HCT116 (cell line): ENCODE measurements at regions not wholly inside any gene's neighbourhood (a gene's known extent, or its start where the extent isn't known, plus 50 kb on each side); places are given as distances from the start of the nearest gene placed in this dataset.

ENCODE experiments used
- ATAC-seq: fragments of 200-7000 bp; cut with Tn5 transposase; 2 replicates; pipeline ENCODE4 v1.9.1; 2020; ENCODE audit warnings: mild to moderate bottlenecking, moderate library complexity
- BruUV-seq: library from RNA; stranded (reverse); fragments of 400-500 nt; replicated peaks from 2 replicates; lab custom pipeline; 2021; lab: Mats Ljungman, UMichigan
- CTCF ChIA-PET: fragments of 300-600 bp; sonication (Branson Sonifier 250); formaldehyde crosslinking; loops from one replicate; lab custom pipeline; 2021; ENCODE audit warnings: antibody characterized with exemption; lab: Charles Lee
- POLR2A ChIA-PET: fragments of 300-600, 350-600 bp; sonication (Branson Sonifier 250); formaldehyde crosslinking; loops from one replicate; lab custom pipeline; 2021; ENCODE audit warnings: antibody characterized with exemption; lab: Charles Lee
- RAD21 ChIA-PET, 2 experiments: fragments of 300-600 bp; sonication (Branson Sonifier 250); formaldehyde crosslinking; loops; one replicate each; lab custom pipeline; 2023; ENCODE audit warnings: low total read pairs in 2 of 2; ENCODE audit not compliant: uncharacterized antibody in 2 of 2, unreplicated experiment in 2 of 2, low non-redundant PET in 1 of 2; lab: Charles Lee
- DNase-seq: peaks from one replicate; pipeline ENCODE4 v3.0.0-alpha.2; 2010; ENCODE audit warnings: low read depth, low spot score
- H2AFZ ChIP-seq: fragments of 200-600 bp; shearing (Covaris generic), sonication (generic); 2 replicates; pipeline ENCODE4 v1.6.1; 2017; ENCODE audit warnings: low read depth, mixed run types, mixed read lengths, antibody characterized with exemption, low read length; ENCODE audit not compliant: poor library complexity, severe bottlenecking
- H3K27ac ChIP-seq: 2 replicates; pipeline ENCODE4 v1.5.1; 2012; ENCODE audit warnings: low read depth, low read length
- H3K27me3 ChIP-seq: fragments of 200-600 bp; sonication (generic); 2 replicates; pipeline ENCODE4 v1.6.1; 2016; ENCODE audit warnings: mixed run types, low read length, mixed read lengths; ENCODE audit not compliant: insufficient read depth
- H3K36me3 ChIP-seq, 2 experiments: fragments of 200-500 bp in 1 of 2; fragments of 200-600 bp in 1 of 2; sonication (Bioruptor generic) in 1 of 2; sonication (generic) in 1 of 2; 2 replicates each; pipeline versions ENCODE4 v1.5.1 to v1.6.1; 2014 to 2016; ENCODE audit warnings: low read length in 2 of 2, inconsistent platforms in 1 of 2, mixed read lengths in 1 of 2, mixed run types in 1 of 2; ENCODE audit not compliant: insufficient read depth in 2 of 2, control insufficient read depth in 1 of 2
- H3K4me1 ChIP-seq, 2 experiments: fragments of 200-600 bp in 1 of 2; sonication (generic) in 1 of 2; 2 replicates each; pipeline versions ENCODE4 v1.5.1 to v1.6.1; 2012 to 2017; ENCODE audit warnings: low read length in 2 of 2, inconsistent platforms in 1 of 2, mild to moderate bottlenecking in 1 of 2, mixed read lengths in 1 of 2, mixed run types in 1 of 2, moderate library complexity in 1 of 2; ENCODE audit not compliant: insufficient read depth in 2 of 2, control insufficient read depth in 1 of 2
- H3K4me2 ChIP-seq: fragments of 200-600 bp; sonication (generic); 2 replicates; pipeline ENCODE4 v1.6.1; 2017; ENCODE audit warnings: mixed run types, low read length, mixed read lengths
- H3K4me3 ChIP-seq, 2 experiments: fragments of 200-600 bp in 1 of 2; sonication (generic) in 1 of 2; replicated peaks in 1 of 2; 2 replicates each; pipeline ENCODE4 v1.5.1; 2011 to 2016; ENCODE audit warnings: low read length in 2 of 2, control low read depth in 1 of 2, low read depth in 1 of 2, mild to moderate bottlenecking in 1 of 2, mixed read lengths in 1 of 2, mixed run types in 1 of 2
- H3K79me2 ChIP-seq: fragments of 200-600 bp; sonication (generic); 2 replicates; pipeline ENCODE4 v1.6.1; 2017; ENCODE audit warnings: mild to moderate bottlenecking, mixed run types, low read length, moderate library complexity, mixed read lengths; ENCODE audit not compliant: insufficient read depth
- H3K9ac ChIP-seq: fragments of 200-600 bp; sonication (generic); 2 replicates; pipeline ENCODE4 v1.6.1; 2016; ENCODE audit warnings: low read length, mixed read lengths
- H3K9me2 ChIP-seq: fragments of 200-600 bp; sonication (generic), shearing (Covaris generic); 2 replicates; pipeline ENCODE4 v1.6.1; 2017; ENCODE audit warnings: mixed run types, mild to moderate bottlenecking, moderate library complexity; ENCODE audit not compliant: insufficient read depth
- H3K9me3 ChIP-seq, 2 experiments: fragments of 200-500 bp in 1 of 2; fragments of 200-600 bp in 1 of 2; sonication (Bioruptor generic) in 1 of 2; sonication (generic) in 1 of 2; 2 replicates each; pipeline ENCODE4 v1.6.1; 2014 to 2017; ENCODE audit warnings: low read length in 2 of 2, mixed read lengths in 2 of 2, inconsistent platforms in 1 of 2, low read depth in 1 of 2, mild to moderate bottlenecking in 1 of 2, mixed run types in 1 of 2, moderate library complexity in 1 of 2; ENCODE audit not compliant: control insufficient read depth in 1 of 2, insufficient read depth in 1 of 2
- H4K20me1 ChIP-seq: fragments of 200-600 bp; sonication (generic), shearing (Covaris generic); 2 replicates; pipeline ENCODE4 v1.6.1; 2017; ENCODE audit warnings: mixed run types, mild to moderate bottlenecking, moderate library complexity; ENCODE audit not compliant: insufficient read depth
- ATF3 ChIP-seq: IDR thresholded peaks from 2 replicates; pipeline ENCODE4 v1.6.1; 2012
- CBX3 ChIP-seq: IDR thresholded peaks from 2 replicates; pipeline ENCODE4 v1.6.1; 2012; ENCODE audit warnings: low read depth
- CTCF ChIP-seq, 3 experiments: fragments of 200-600 bp in 1 of 3; sonication (generic) in 1 of 3; IDR thresholded peaks in 2 of 3; conservative IDR thresholded peaks in 1 of 3; 2 replicates each; pipeline ENCODE4 v1.5.1; 2012 to 2017; ENCODE audit warnings: low read depth in 2 of 3, low read length in 2 of 3, antibody characterized with exemption in 1 of 3, borderline replicate concordance in 1 of 3, control low read depth in 1 of 3, mild to moderate bottlenecking in 1 of 3, mixed read lengths in 1 of 3, mixed run types in 1 of 3, moderate library complexity in 1 of 3; ENCODE audit not compliant: insufficient read depth in 1 of 3
- ELF1 ChIP-seq: IDR thresholded peaks from 2 replicates; pipeline ENCODE4 v1.6.1; 2012; ENCODE audit warnings: low read depth, borderline replicate concordance
- EZH2phosphoT487 ChIP-seq: fragments of 200-600 bp; IDR thresholded peaks from 2 replicates; pipeline ENCODE4 v1.6.1; 2018; ENCODE audit warnings: antibody characterized with exemption, borderline replicate concordance
- FOSL1 ChIP-seq: IDR thresholded peaks from 2 replicates; pipeline ENCODE4 v1.6.1; 2012; ENCODE audit warnings: low read depth
- JUND ChIP-seq: IDR thresholded peaks from 2 replicates; pipeline ENCODE4 v1.6.1; 2012
- MAX ChIP-seq: IDR thresholded peaks from 2 replicates; pipeline ENCODE4 v1.6.1; 2012
- POLR2A ChIP-seq: IDR thresholded peaks from 2 replicates; pipeline ENCODE4 v1.7.0; 2011; ENCODE audit warnings: borderline replicate concordance; ENCODE audit not compliant: insufficient read depth, insufficient read length; ENCODE audit errors: extremely low read depth
- POLR2AphosphoS5 ChIP-seq: IDR thresholded peaks from 2 replicates; pipeline ENCODE4 v1.6.1; 2011; ENCODE audit warnings: mild to moderate bottlenecking, low read depth, low read length, moderate library complexity
- REST ChIP-seq: IDR thresholded peaks from 2 replicates; pipeline ENCODE4 v1.6.1; 2012; ENCODE audit warnings: low read depth
- SP1 ChIP-seq: IDR thresholded peaks from 2 replicates; pipeline ENCODE4 v1.6.1; 2012; ENCODE audit warnings: low read depth
- TCF7L2 ChIP-seq: IDR thresholded peaks from 2 replicates; pipeline ENCODE4 v1.7.0; 2011; ENCODE audit warnings: borderline replicate concordance, inconsistent platforms; ENCODE audit not compliant: insufficient read depth, insufficient read length; ENCODE audit errors: extremely low read depth
- YY1 ChIP-seq: IDR thresholded peaks from 2 replicates; pipeline ENCODE4 v1.6.1; 2011; ENCODE audit warnings: low read length, low read depth, moderate library complexity, mild to moderate bottlenecking; ENCODE audit not compliant: insufficient replicate concordance; ENCODE audit errors: extremely low read depth
- ZBTB33 ChIP-seq: IDR thresholded peaks from 2 replicates; pipeline ENCODE4 v1.6.1; 2011; ENCODE audit warnings: mild to moderate bottlenecking, low read length, moderate library complexity; ENCODE audit not compliant: insufficient replicate concordance; ENCODE audit errors: extremely low read depth
- ZFX ChIP-seq: fragments of 450-650 bp; IDR thresholded peaks from 2 replicates; pipeline ENCODE4 v1.6.1; 2017
- intact Hi-C: fragments of 100-400 bp; cut with micrococcal nuclease; formaldehyde crosslinking; loops from 2 replicates; pipeline ENCODE4 v1.10.0; 2022

GRCh38 chr13:86825410-86825809 lies 845.8 kb upstream of the SLITRK5 start:
- POLR2A ChIA-PET, result no interaction called here
- no peak overlapping the region for H3K27ac ChIP-seq
- H3K4me3 ChIP-seq, result no peak overlapping the region
- RAD21 ChIA-PET, result no interaction called here
- H3K27me3 ChIP-seq, result no peaks in the 10 kb centered on the region
- no peak for DNase-seq
- no peaks in the 10 kb centered on the region for H3K9me2 ChIP-seq
- H3K36me3 ChIP-seq, result no peaks in the 10 kb centered on the region
- no peak for ATAC-seq
- no TSS peak for BruUV-seq
- no peak overlapping the region for H3K9ac ChIP-seq
- TF ChIP-seq ELF1 (no peak), CBX3 (no peak), ATF3 (no peak), ZBTB33 (no peak), TCF7L2 (no peak), MAX (no peak), EZH2phosphoT487 (no peak), POLR2AphosphoS5 (no peak), SP1 (no peak), FOSL1 (no peak), CTCF (IDR thresholded peaks at IDR 0.05 in 2 of 3, conservative IDR thresholded peaks at IDR 0.05 in 1 of 3; ENCODE audit: borderline replicate concordance in 1 of 3, insufficient read depth in 1 of 3, low read depth in 2 of 3, low read length in 2 of 3) (no peak), YY1 (no peak), JUND (no peak), ZFX (no peak), POLR2A (no peak), REST (no peak)
- H4K20me1 ChIP-seq, result no peaks in the 10 kb centered on the region
- H3K4me2 ChIP-seq, result no peak overlapping the region
- CTCF ChIA-PET, result no interaction called here
- H2AFZ ChIP-seq, result no peak overlapping the region
- intact Hi-C loops, result no loop called here
- no peaks in the 10 kb centered on the region for H3K9me3 ChIP-seq
- no peaks in the 10 kb centered on the region for H3K4me1 ChIP-seq
- H3K79me2 ChIP-seq, result no peaks in the 10 kb centered on the region
